Right lobe of liver (tissue), 6 donors: ENCODE measurements at regions not wholly inside any gene's neighbourhood (a gene's known extent, or its start where the extent isn't known, plus 50 kb on each side); places are given as distances from the start of the nearest gene placed in this dataset.
"Not testable (repeated sequence)": the region's sequence is repeated elsewhere in the genome, so short reads cannot be mapped to it uniquely, and the experiment has no call there.

ENCODE experiments used
- ATAC-seq, 4 donors: fragments of 200-7000 bp; cut with Tn5 transposase; one replicate each; pipeline ENCODE4 v1.9.1; 2020; ENCODE audit warnings: mild to moderate bottlenecking in 4 of 4, moderate library complexity in 4 of 4
- DNase-seq, 3 donors: peaks; one replicate each; pipeline ENCODE4 v3.0.0-alpha.2; 2020
- H3K27ac ChIP-seq, 3 donors: fragments of 200-600 bp; one replicate each; pipeline ENCODE4 v1.8.0; 2022
- H3K27me3 ChIP-seq, 2 donors: fragments of 200-600 bp; one replicate each; pipeline ENCODE4 v1.8.0; 2022
- H3K36me3 ChIP-seq, 4 donors: fragments of 200-600 bp; sonication (generic) in 1 of 4; one replicate each; pipeline versions ENCODE4 v1.5.1 to v1.8.0; 2017 to 2022; ENCODE audit warnings: control low read depth in 1 of 4
- H3K4me1 ChIP-seq, 4 donors: fragments of 200-600 bp; sonication (generic) in 1 of 4; one replicate each; pipeline versions ENCODE4 v1.5.1 to v1.8.0; 2017 to 2022; ENCODE audit warnings: control low read depth in 1 of 4
- H3K4me3 ChIP-seq, 3 donors: fragments of 200-600 bp; one replicate each; pipeline ENCODE4 v1.8.0; 2022
- H3K9me3 ChIP-seq, 4 donors: fragments of 200-600 bp; sonication (generic) in 1 of 4; one replicate each; pipeline versions ENCODE4 v1.5.1 to v1.8.0; 2017 to 2022; ENCODE audit warnings: control low read depth in 1 of 4
- CTCF ChIP-seq, 4 donors: fragments of 200-600 bp in 3 of 4; fragments of 450-650 bp in 1 of 4; IDR thresholded peaks; one replicate each; pipeline versions ENCODE4 v1.5.1 to v1.8.0; 2016 to 2022; ENCODE audit warnings: antibody characterized with exemption in 4 of 4, mild to moderate bottlenecking in 2 of 4
- POLR2A ChIP-seq: fragments of 450-650 bp; IDR thresholded peaks from one replicate; pipeline ENCODE4 v1.6.1; 2017; ENCODE audit warnings: antibody characterized with exemption, mild to moderate bottlenecking
- WGBS: methylation state at CpG from one replicate; pipeline ENCODE4 v1.1.6; 2018; ENCODE audit warnings: low coverage, low lambda C conversion rate; ENCODE audit not compliant: insufficient coverage; ENCODE audit errors: missing lambda C conversion rate; 5-methylcytosine and 5-hydroxymethylcytosine counted together
- intact Hi-C, 2 donors: fragments of 100-400 bp; cut with DNase I; formaldehyde crosslinking; loops; one replicate each; pipeline versions ENCODE4 v1.11.2 to v1.14.1; 2022
- donor health status: DM: no; HTN: yes; CAD: no.
- donor health status: DM: no; HTN: no; CAD: no.
- donor health status: DM: no; HTN: no; CAD: no.
- donor health status: DM: no; HTN: yes; CAD: no.
- donor health status: DM: no; HTN: yes; CAD: no.

- TF ChIP-seq POLR2A (no peak), CTCF (IDR thresholded peaks at IDR 0.05) (no peak)
These were observed 353.6 kb upstream of the FANCL start for GRCh38 chr2:58594762-58595161.

GRCh38 chr2:58594175-58594574, 353.1 kb upstream of the FANCL start:
- Histone ChIP-seq H3K9me3 (no peaks in the 10 kb centered on the region), H3K36me3 (no peaks in the 10 kb centered on the region), H3K27ac (no peak overlapping the region), H3K27me3 (no peaks in the 10 kb centered on the region), H3K4me3 (no peak overlapping the region), H3K4me1 (no peaks in the 10 kb centered on the region)
- intact Hi-C loops: no loop called here
- DNase-seq (no peak), ATAC-seq (no peak)
- TF ChIP-seq CTCF (IDR thresholded peaks at IDR 0.05): no peak
- no peak for TF ChIP-seq POLR2A
- WGBS: 40% methylated on average over 4 of the region's 4 CpGs

More at GRCh38 chr2:58594762-58595161, 353.6 kb upstream of the FANCL start:
- Histone ChIP-seq H3K27ac (no peak overlapping the region), H3K4me3 (no peak overlapping the region), H3K27me3 (no peaks in the 10 kb centered on the region), H3K36me3 (no peaks in the 10 kb centered on the region), H3K9me3 (no peaks in the 10 kb centered on the region), H3K4me1 (no peaks in the 10 kb centered on the region)
- no peak for ATAC-seq
- intact Hi-C loops: no loop called here
- DNase-seq: no peak

GRCh38 chr2:58586178-58586577, 345.1 kb upstream of the FANCL start:
- H3K4me1 ChIP-seq, ATAC-seq, H3K4me3 ChIP-seq, H3K27ac ChIP-seq, H3K9me3 ChIP-seq, H3K27me3 ChIP-seq, H3K36me3 ChIP-seq, DNase-seq, intact Hi-C loops: not testable (repeated sequence)
- 96% methylated on average over 2 of the region's 5 CpGs for WGBS

- Histone ChIP-seq H3K9me3 (no peaks in the 10 kb centered on the region), H3K4me1 (no peaks in the 10 kb centered on the region), H3K27me3 (no peaks in the 10 kb centered on the region), H3K27ac (no peak overlapping the region), H3K4me3 (no peak overlapping the region), H3K36me3 (no peaks in the 10 kb centered on the region)
- DNase-seq (no peak), ATAC-seq (no peak)
- 91% methylated on average over 5 of the region's 5 CpGs for WGBS
- no peak for TF ChIP-seq POLR2A
- no peak for TF ChIP-seq CTCF (IDR thresholded peaks at IDR 0.05)
- intact Hi-C loops: no loop called here
These were observed 344.1 kb upstream of the FANCL start for GRCh38 chr2:58585233-58585632.

- ATAC-seq (no peak), DNase-seq (no peak)
- 69% methylated on average over 4 of the region's 4 CpGs for WGBS
- H3K4me3 ChIP-seq: no peak overlapping the region
- H3K27ac ChIP-seq: no peak overlapping the region
- no peaks in the 10 kb centered on the region for H3K9me3 ChIP-seq
- no peaks in the 10 kb centered on the region for H3K27me3 ChIP-seq
- TF ChIP-seq POLR2A (no peak), CTCF (IDR thresholded peaks at IDR 0.05) (no peak)
- H3K36me3 ChIP-seq: no peaks in the 10 kb centered on the region
- intact Hi-C loops: no loop called here
- no peaks in the 10 kb centered on the region for H3K4me1 ChIP-seq
These were observed 343.5 kb upstream of the FANCL start for GRCh38 chr2:58584606-58585118.
